ENCODE measurements at regions not wholly inside any gene's neighbourhood (a gene's known extent, or its start where the extent isn't known, plus 50 kb on each side); places are given as distances from the start of the nearest gene placed in this dataset.

GRCh38 chr10:129106314-129106713, 360.7 kb upstream of the MGMT start:
- Histone ChIP-seq H3K4me2 (ENCODE audit: insufficient read depth, low read length) (no peak overlapping the region), H3K9me3 (ENCODE audit: insufficient read depth, low read length, severe bottlenecking) (no peaks in the 10 kb centered on the region), H4K20me1 (ENCODE audit: insufficient read depth, low read length) (no peaks in the 10 kb centered on the region), H3K36me3 (ENCODE audit: insufficient read depth, low read length) (no peaks in the 10 kb centered on the region), H3K27me3 (ENCODE audit: insufficient read depth, low read length, poor library complexity) (no peaks in the 10 kb centered on the region), H3K79me2 (ENCODE audit: insufficient read depth, low read length) (no peaks in the 10 kb centered on the region), H3K27ac (ENCODE audit: low read length) (no peak overlapping the region), H3K4me3 (ENCODE audit: low read depth in 1 of 2, low read length in 2 of 2) (no peak overlapping the region), H2AFZ (ENCODE audit: low read depth, low read length) (no peak overlapping the region), H3K4me1 (ENCODE audit: insufficient read depth, low read length) (peaks cover 33% of the 10 kb centered on the region), H3K9ac (ENCODE audit: low read depth, low read length) (no peak overlapping the region)
- TF ChIP-seq EZH2 (IDR thresholded peaks at IDR 0.05; ENCODE audit: borderline replicate concordance, low read depth, low read length, severe bottlenecking) (no peak), CTCF (IDR thresholded peaks at IDR 0.05; ENCODE audit: borderline replicate concordance, extremely low read depth, low read length, poor library complexity, severe bottlenecking) (no peak)
- ATAC-seq (ENCODE audit: insufficient read depth, low read depth) = no peak
- DNase-seq = no peak

- Histone ChIP-seq H3K9me3 (ENCODE audit: insufficient read depth, low read length, severe bottlenecking) (no peaks in the 10 kb centered on the region), H3K4me1 (ENCODE audit: insufficient read depth, low read length) (peaks cover 21% of the 10 kb centered on the region), H3K4me3 (ENCODE audit: low read depth in 1 of 2, low read length in 2 of 2) (no peak overlapping the region), H3K9ac (ENCODE audit: low read depth, low read length) (no peak overlapping the region), H3K4me2 (ENCODE audit: insufficient read depth, low read length) (no peak overlapping the region), H3K79me2 (ENCODE audit: insufficient read depth, low read length) (no peaks in the 10 kb centered on the region), H3K36me3 (ENCODE audit: insufficient read depth, low read length) (no peaks in the 10 kb centered on the region), H3K27me3 (ENCODE audit: insufficient read depth, low read length, poor library complexity) (no peaks in the 10 kb centered on the region), H4K20me1 (ENCODE audit: insufficient read depth, low read length) (no peaks in the 10 kb centered on the region), H2AFZ (ENCODE audit: low read depth, low read length) (no peak overlapping the region), H3K27ac (ENCODE audit: low read length) (no peak overlapping the region)
- ATAC-seq (ENCODE audit: insufficient read depth, low read depth) (no peak), DNase-seq (no peak)
- no peak for TF ChIP-seq CTCF (IDR thresholded peaks at IDR 0.05; ENCODE audit: borderline replicate concordance, extremely low read depth, low read length, poor library complexity, severe bottlenecking)
- no peak for TF ChIP-seq EZH2 (IDR thresholded peaks at IDR 0.05; ENCODE audit: borderline replicate concordance, low read depth, low read length, severe bottlenecking)
Observed at GRCh38 chr10:129107525-129107924, 359.5 kb upstream of the MGMT start.

- Histone ChIP-seq H3K4me3 (ENCODE audit: low read depth in 1 of 2, low read length in 2 of 2) (no peak overlapping the region), H3K9me3 (ENCODE audit: insufficient read depth, low read length, severe bottlenecking) (no peaks in the 10 kb centered on the region), H3K27ac (ENCODE audit: low read length) (no peak overlapping the region), H3K79me2 (ENCODE audit: insufficient read depth, low read length) (no peaks in the 10 kb centered on the region), H4K20me1 (ENCODE audit: insufficient read depth, low read length) (no peaks in the 10 kb centered on the region), H3K4me1 (ENCODE audit: insufficient read depth, low read length) (peaks cover 16% of the 10 kb centered on the region), H3K4me2 (ENCODE audit: insufficient read depth, low read length) (no peak overlapping the region), H3K27me3 (ENCODE audit: insufficient read depth, low read length, poor library complexity) (no peaks in the 10 kb centered on the region), H2AFZ (ENCODE audit: low read depth, low read length) (no peak overlapping the region), H3K9ac (ENCODE audit: low read depth, low read length) (no peak overlapping the region), H3K36me3 (ENCODE audit: insufficient read depth, low read length) (no peaks in the 10 kb centered on the region)
- TF ChIP-seq CTCF (IDR thresholded peaks at IDR 0.05; ENCODE audit: borderline replicate concordance, extremely low read depth, low read length, poor library complexity, severe bottlenecking) = no peak
- no peak for TF ChIP-seq EZH2 (IDR thresholded peaks at IDR 0.05; ENCODE audit: borderline replicate concordance, low read depth, low read length, severe bottlenecking)
- no peak for DNase-seq
- ATAC-seq (ENCODE audit: insufficient read depth, low read depth) = no peak
Observed at GRCh38 chr10:129108378-129108777, 358.7 kb upstream of the MGMT start.

- Histone ChIP-seq H3K4me3 (ENCODE audit: low read depth in 1 of 2, low read length in 2 of 2) (no peak overlapping the region), H3K9ac (ENCODE audit: low read depth, low read length) (no peak overlapping the region), H3K4me2 (ENCODE audit: insufficient read depth, low read length) (no peak overlapping the region), H3K4me1 (ENCODE audit: insufficient read depth, low read length) (peaks cover 16% of the 10 kb centered on the region), H3K36me3 (ENCODE audit: insufficient read depth, low read length) (no peaks in the 10 kb centered on the region), H3K79me2 (ENCODE audit: insufficient read depth, low read length) (no peaks in the 10 kb centered on the region), H3K27me3 (ENCODE audit: insufficient read depth, low read length, poor library complexity) (no peaks in the 10 kb centered on the region), H3K9me3 (ENCODE audit: insufficient read depth, low read length, severe bottlenecking) (no peaks in the 10 kb centered on the region), H4K20me1 (ENCODE audit: insufficient read depth, low read length) (no peaks in the 10 kb centered on the region), H2AFZ (ENCODE audit: low read depth, low read length) (no peak overlapping the region), H3K27ac (ENCODE audit: low read length) (no peak overlapping the region)
- TF ChIP-seq EZH2 (IDR thresholded peaks at IDR 0.05; ENCODE audit: borderline replicate concordance, low read depth, low read length, severe bottlenecking) = no peak
- no peak for TF ChIP-seq CTCF (IDR thresholded peaks at IDR 0.05; ENCODE audit: borderline replicate concordance, extremely low read depth, low read length, poor library complexity, severe bottlenecking)
- ATAC-seq (ENCODE audit: insufficient read depth, low read depth) (no peak), DNase-seq (no peak)
Observed at GRCh38 chr10:129108994-129109393, 358.0 kb upstream of the MGMT start.
